CD4-positive, alpha-beta T cell treated with Interleukin-6 for 4 hours (primary cell): ENCODE measurements at regions not wholly inside any gene's neighbourhood (a gene's known extent, or its start where the extent isn't known, plus 50 kb on each side); places are given as distances from the start of the nearest gene placed in this dataset.
"Not testable (repeated sequence)": the region's sequence is repeated elsewhere in the genome, so short reads cannot be mapped to it uniquely, and the experiment has no call there.

Experiments
- DNase-seq: peaks from one replicate; pipeline ENCODE4 v3.0.0-alpha.2; 2020; ENCODE audit warnings: mixed read lengths

- no peak for DNase-seq
Observed at GRCh38 chr5:67917561-67917960, 298.0 kb upstream of the PIK3R1 start.

DNA sequence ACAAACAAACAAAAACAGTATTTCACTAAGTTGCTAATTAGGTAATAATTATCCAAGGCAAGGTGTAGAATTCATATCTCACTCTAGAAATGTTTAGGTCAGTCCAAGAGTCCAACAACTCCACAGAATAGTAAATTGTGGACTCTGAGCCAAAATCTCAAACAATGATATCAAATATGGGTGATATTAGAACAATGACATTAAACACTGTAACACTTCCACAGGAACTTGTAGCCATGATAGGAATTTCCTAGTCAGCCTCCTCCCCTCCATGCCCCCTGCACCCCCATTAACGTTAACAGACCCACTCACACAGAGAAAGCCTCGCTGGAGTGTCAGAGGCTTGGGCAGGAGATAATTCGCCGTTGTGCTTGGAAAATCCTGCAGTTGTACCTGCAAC, 305.0 kb upstream of the PIK3R1 start:
- DNase-seq, result no peak

GRCh38 chr5:67908126-67908765, 307.3 kb upstream of the PIK3R1 start:
- DNase-seq, result no peak

DNA sequence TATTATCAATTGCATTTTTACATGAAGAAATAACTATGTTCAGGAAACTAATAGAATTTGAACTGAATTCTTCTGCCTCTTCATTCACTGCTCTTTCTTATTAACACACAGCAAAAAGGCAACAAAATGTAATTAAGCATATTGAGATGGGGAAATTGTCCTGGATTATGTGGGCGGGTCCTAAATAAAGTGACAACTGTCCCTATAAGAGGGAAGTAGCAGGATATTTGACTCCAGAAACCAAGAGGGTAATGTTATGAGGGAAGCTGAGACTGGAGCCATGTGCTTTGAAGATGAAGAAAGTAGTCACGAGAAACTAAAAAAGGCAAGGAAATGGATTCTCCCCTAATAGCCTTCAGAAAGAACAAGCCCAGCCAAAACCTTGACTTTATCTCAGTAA, 311.2 kb upstream of the PIK3R1 start:
- DNase-seq, result no peak

DNA sequence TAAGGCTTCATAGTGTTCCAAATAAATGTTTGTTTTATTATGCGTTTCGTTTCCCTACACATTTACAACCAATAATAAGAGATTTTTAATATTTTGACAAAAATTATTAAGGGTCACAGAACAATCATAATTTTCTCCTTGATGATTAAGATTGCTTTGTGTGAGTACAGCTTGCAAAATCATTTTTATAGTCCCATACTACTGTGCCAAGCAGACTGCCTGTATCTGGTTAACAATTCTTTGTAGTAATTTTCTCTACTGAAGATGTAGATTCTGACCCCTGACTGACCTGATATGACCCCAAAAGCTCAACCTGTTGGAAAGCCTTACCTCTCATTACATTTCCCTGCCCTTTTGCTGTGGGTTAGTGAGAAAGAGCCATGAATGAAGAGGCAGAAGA, 311.9 kb upstream of the PIK3R1 start:
- no peak for DNase-seq

DNA sequence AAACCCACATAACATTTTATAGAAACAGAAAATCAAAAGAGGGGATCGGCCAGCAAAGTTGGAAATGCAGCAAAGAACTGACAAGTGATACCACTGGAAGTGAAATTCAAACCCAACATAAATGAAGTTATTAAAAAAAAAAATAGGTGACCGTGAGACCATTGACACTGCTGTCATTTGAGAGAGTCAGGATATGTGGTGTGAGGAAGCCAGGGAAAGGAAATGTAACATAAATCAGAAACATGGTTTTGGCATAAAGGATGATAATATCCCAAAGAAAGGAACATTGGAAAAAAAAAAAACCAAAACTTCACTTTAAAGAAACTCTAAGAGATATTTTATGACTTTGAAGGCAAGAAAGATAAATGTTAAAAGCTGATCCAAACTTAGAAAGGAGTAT, 312.4 kb upstream of the PIK3R1 start:
- no peak for DNase-seq

- no peak for DNase-seq
Observed at GRCh38 chr5:67902497-67902830, 313.1 kb upstream of the PIK3R1 start.

DNA sequence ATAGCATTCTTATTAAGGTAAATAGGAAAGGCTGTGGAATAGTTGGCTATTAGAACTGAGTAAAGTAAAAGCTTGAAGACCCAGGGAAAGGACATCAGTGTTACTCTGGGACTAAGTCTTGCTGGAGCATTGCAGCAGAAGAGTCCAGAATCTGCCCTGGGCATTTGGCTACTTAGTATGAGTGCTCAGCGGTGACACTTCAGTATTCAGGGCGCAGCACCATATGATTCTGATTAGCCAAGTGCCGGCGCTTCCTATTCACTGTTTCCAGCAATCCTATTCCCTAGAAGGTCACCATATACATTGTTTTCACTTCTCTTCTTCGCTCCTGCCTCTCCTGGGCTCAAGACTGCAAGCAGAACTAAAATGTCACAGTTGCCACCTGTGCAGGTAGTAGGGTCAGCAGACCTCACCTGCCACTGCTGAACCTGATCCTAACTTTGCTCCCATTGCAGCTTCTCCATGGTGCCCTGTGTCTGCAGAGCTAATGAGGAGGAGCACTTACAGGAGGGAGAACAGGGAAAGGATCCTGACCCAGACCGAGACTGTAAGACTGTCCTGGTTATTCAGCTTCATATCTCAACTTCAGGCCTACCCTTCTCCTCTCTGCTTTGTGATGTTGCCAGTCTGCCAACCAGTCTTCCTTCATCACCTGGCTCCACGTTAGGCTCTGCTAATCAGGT, 313.6 kb upstream of the PIK3R1 start:
- DNase-seq, result no peak

DNA sequence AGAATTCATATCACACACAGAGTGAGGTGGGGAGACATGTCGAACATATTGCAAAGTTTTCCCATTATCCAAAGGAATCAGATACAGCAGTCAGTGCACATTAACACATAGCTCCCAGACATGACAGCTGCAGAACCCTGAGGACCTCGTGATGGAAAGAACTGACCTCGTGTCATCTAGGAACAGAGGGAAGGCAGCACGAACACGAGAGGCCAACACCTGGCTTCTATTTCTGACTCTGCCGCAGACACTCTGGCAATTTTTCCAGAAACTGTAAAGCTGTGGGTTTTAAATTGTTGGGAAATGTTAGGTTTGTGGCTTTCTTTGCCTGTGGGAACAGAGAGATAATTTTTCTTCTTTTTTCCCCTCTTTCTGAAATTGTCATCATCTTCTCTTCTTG, 315.0 kb upstream of the PIK3R1 start:
- no peak for DNase-seq

- no peak for DNase-seq
Observed at GRCh38 chr5:67897980-67898379, 317.6 kb upstream of the PIK3R1 start.

GRCh38 chr5:67897431-67897830, 318.1 kb upstream of the PIK3R1 start:
- no peak for DNase-seq

- DNase-seq, result no peak
Observed at GRCh38 chr5:67896930-67897313, 318.6 kb upstream of the PIK3R1 start.

GRCh38 chr5:67896311-67896929, 319.1 kb upstream of the PIK3R1 start:
- DNase-seq, result no peak

DNA sequence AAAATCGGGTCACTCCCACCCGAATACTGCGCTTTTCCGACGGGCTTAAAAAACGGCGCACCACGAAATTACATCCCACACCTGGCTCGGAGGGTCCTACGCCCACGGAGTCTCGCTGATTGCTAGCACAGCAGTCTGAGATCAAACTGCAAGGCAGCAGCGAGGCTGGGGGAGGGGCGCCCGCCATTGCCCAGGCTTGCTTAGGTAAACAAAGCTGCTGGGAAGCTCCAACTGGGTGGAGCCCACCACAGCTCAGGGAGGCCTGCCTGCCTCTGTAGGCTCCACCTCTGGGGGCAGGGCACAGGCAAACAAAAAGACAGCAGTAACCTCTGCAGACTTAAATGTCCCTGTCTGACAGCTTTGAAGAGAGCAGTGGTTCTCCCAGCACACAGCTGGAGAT, 325.7 kb upstream of the PIK3R1 start:
- not testable (repeated sequence) for DNase-seq

DNA sequence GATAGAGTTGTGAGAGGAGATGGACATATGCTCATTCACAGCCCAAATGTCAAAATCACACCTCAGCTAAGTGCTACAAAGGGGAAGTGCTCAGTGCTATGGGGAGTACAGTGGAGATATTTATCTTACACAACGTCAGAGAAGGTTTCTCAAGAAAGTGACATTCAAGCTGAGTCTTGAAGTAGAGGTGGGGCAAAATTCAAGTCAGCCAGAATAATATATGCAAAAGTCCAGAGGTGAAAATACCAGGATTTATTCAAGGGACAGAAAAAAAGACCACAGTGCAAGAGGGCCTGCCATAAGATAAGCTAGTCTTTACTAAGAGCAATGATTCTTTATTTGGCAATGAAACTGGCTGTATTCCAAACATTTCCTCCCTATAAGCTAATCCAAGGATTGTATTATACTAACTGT, 327.8 kb upstream of the PIK3R1 start:
- no peak for DNase-seq

DNA sequence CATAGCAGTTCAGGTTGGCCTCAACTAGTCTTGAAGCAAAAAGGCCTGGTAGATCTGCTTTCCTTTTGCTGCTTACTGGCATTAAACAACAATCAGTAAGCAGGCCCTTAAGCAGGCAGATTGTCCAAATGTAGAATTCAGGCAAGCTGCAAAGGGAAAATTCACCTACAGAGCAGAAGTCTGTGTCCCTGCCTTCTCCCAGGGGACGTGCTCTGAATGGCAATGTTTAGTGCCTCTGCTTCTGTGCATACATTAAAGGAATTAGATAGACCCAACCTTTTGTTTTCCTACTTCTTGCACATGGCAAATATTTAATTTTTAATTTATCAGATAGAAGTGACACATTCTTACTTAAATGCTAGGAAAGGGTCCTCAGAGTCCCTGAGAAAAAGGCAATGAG, 328.8 kb upstream of the PIK3R1 start:
- DNase-seq, result no peak

- no peak for DNase-seq
Observed at GRCh38 chr5:67880876-67881275, 334.7 kb upstream of the PIK3R1 start.

GRCh38 chr5:67880511-67880805, 335.1 kb upstream of the PIK3R1 start:
- no peak for DNase-seq

GRCh38 chr5:67879620-67880510, 335.7 kb upstream of the PIK3R1 start:
- no peak for DNase-seq

DNA sequence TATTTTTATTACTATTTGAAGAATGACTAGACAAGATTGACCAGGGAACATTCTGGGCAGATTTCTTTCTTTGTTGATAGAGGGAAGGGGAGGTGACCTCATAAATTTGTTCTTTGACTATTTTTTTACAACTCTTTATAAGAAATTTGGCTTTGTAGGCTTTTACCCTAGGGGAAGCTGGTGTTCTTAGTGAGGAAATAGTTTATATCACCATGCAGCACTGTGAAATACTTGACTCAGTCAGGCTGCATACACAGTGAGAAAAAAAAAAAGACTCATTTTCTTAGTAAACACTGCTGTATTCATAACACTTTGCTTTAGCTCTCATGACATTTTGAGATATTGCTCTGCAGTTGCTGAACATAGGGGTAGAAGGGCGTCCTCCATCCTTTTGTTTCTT, 336.6 kb upstream of the PIK3R1 start:
- no peak for DNase-seq

GRCh38 chr5:67876371-67876770, 339.2 kb upstream of the PIK3R1 start:
- DNase-seq, result no peak

- DNase-seq, result no peak
Observed at GRCh38 chr5:67875601-67876000, 340.0 kb upstream of the PIK3R1 start.

DNA sequence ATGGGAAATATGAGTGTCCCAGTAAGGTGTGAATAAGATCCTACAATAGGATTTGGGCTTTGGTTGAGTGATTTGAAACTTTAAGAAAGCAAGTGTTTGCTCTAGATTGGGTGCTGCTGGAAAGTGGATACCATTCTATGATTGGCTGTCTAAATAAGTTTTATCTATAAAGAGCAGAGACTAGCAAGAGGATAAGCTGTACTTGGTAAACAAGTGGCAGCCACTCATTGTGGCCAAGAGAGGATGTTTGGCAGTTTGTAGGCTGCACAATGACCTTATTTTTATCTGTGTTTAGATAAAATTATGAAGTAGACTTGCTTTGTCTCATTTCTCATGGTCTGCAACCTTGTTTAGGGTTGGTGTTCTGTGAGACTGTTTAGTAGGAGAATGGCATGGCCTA, 341.6 kb upstream of the PIK3R1 start:
- no peak for DNase-seq

GRCh38 chr5:67870662-67871061, 344.9 kb upstream of the PIK3R1 start:
- DNase-seq, result no peak
